ENCODE measurements at regions not wholly inside any gene's neighbourhood (a gene's known extent, or its start where the extent isn't known, plus 50 kb on each side); places are given as distances from the start of the nearest gene placed in this dataset.

DNA sequence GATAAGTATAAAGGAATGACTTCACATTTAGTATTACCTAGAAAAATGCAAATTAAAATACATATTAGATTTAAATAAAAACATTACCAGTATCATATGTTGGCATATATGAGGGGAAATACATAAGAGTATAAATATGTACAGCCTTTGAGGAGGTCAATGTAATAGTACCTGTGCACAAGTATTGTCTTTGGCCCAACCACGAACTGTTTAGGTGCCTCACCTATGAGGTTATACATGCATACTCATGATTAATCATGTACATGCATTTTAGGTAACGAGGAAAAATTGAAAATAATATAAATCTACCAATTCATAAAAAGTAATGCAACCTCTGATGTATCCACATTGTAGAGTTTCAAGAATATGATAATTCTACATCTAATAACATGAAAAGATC, 909.8 kb downstream of the METTL15 start:
- no peaks in the 10 kb centered on the region for H3K9me3 Mint-ChIP-seq (ENCODE audit: low read depth, unreplicated experiment)
- intact Hi-C loops (cut with micrococcal nuclease; ENCODE audit: unreplicated experiment), result loop anchor here (2.0 to 5.0 kb wide), 3 partner anchors 181 to 315 kb away; no protein-coding TSS in a partner anchor
- no peaks in the 10 kb centered on the region for H3K36me3 Mint-ChIP-seq (ENCODE audit: insufficient read depth, unreplicated experiment)
- no peak for DNase-seq
- peaks cover 37% of the 10 kb centered on the region for H3K4me1 Mint-ChIP-seq (ENCODE audit: low read depth, unreplicated experiment)
- no peaks in the 10 kb centered on the region for H3K27me3 Mint-ChIP-seq (ENCODE audit: unreplicated experiment)
- TF ChIP-seq CTCF (IDR thresholded peaks at IDR 0.05; ENCODE audit: unreplicated experiment), result no peak
- H3K27ac Mint-ChIP-seq (ENCODE audit: unreplicated experiment), result no peak overlapping the region
- CTCF ChIA-PET, result interaction anchor here (1.0 kb wide), 1 partner anchor 141 kb away, joined by 3 read pairs; no protein-coding TSS in a partner anchor
- H3K4me3 Mint-ChIP-seq (ENCODE audit: low read depth, unreplicated experiment), result no peak overlapping the region
- BruUV-seq (replicated peaks), result no TSS peak

GRCh38 chr11:29012507-29012906, 904.3 kb downstream of the METTL15 start:
- Mint-ChIP-seq H3K36me3 (ENCODE audit: insufficient read depth, unreplicated experiment) (no peaks in the 10 kb centered on the region), H3K9me3 (ENCODE audit: low read depth, unreplicated experiment) (no peaks in the 10 kb centered on the region), H3K27me3 (ENCODE audit: unreplicated experiment) (no peaks in the 10 kb centered on the region), H3K4me3 (ENCODE audit: low read depth, unreplicated experiment) (no peak overlapping the region), H3K4me1 (ENCODE audit: low read depth, unreplicated experiment) (no peaks in the 10 kb centered on the region), H3K27ac (ENCODE audit: unreplicated experiment) (no peak overlapping the region)
- BruUV-seq (replicated peaks), result no TSS peak
- no peak for TF ChIP-seq CTCF (IDR thresholded peaks at IDR 0.05; ENCODE audit: unreplicated experiment)
- no peak for DNase-seq
- CTCF ChIA-PET, result no interaction called here
- intact Hi-C loops (cut with micrococcal nuclease; ENCODE audit: unreplicated experiment), result no loop called here

DNA sequence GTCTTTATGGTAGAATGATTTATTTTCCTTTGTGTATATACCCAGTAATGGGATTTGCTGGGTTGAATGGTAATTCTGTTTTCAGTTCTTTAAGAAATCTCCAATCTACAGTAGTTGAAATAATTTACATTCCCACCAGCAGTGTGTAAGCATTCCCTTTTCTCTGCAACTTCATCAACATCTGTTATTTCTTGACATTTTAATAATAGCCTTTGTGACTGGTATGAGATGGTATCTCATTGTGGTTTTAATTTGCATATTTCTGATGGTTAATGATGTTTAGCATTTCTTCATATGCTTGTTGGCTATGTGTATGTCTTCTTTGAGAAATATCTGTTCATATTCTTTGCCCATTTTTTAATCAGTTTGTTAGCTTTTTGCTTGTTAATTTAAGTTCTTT, 901.2 kb downstream of the METTL15 start:
- intact Hi-C loops (cut with micrococcal nuclease; ENCODE audit: unreplicated experiment), result loop anchor here (10.0 kb wide), 1 partner anchor 885 kb away; no protein-coding TSS in a partner anchor
- BruUV-seq (replicated peaks), result no TSS peak
- H3K4me3 Mint-ChIP-seq (ENCODE audit: low read depth, unreplicated experiment), result no peak overlapping the region
- H3K9me3 Mint-ChIP-seq (ENCODE audit: low read depth, unreplicated experiment), result peaks cover 4% of the 10 kb centered on the region
- H3K27ac Mint-ChIP-seq (ENCODE audit: unreplicated experiment), result no peak overlapping the region
- no peaks in the 10 kb centered on the region for H3K36me3 Mint-ChIP-seq (ENCODE audit: insufficient read depth, unreplicated experiment)
- H3K4me1 Mint-ChIP-seq (ENCODE audit: low read depth, unreplicated experiment), result no peaks in the 10 kb centered on the region
- CTCF ChIA-PET, result no interaction called here
- no peaks in the 10 kb centered on the region for H3K27me3 Mint-ChIP-seq (ENCODE audit: unreplicated experiment)
- TF ChIP-seq CTCF (IDR thresholded peaks at IDR 0.05; ENCODE audit: unreplicated experiment), result no peak
- DNase-seq, result no peak

DNA sequence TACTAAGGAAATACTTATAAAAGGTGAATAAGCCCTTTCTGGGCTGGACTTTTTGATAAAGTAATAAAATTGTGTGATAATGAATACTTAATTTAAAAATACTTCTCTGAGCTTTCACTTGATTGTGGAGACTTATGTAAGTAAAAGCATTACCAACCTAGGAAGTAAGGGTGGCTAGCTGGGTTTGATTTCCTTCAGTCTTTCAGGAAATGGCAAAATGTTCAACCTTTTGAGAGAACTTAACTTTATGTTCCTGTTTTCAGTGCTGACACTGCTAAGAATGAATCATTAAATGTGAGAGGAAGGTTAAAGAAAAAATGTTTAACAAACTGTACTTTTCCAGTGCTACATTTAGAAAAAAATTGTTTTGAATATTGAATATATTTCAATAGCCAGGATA, 900.3 kb downstream of the METTL15 start:
- no peaks in the 10 kb centered on the region for H3K4me1 Mint-ChIP-seq (ENCODE audit: low read depth, unreplicated experiment)
- no peak overlapping the region for H3K4me3 Mint-ChIP-seq (ENCODE audit: low read depth, unreplicated experiment)
- DNase-seq, result no peak
- CTCF ChIA-PET, result no interaction called here
- TF ChIP-seq CTCF (IDR thresholded peaks at IDR 0.05; ENCODE audit: unreplicated experiment), result no peak
- H3K27me3 Mint-ChIP-seq (ENCODE audit: unreplicated experiment), result no peaks in the 10 kb centered on the region
- intact Hi-C loops (cut with micrococcal nuclease; ENCODE audit: unreplicated experiment), result loop anchor here (10.0 kb wide), 1 partner anchor 884 kb away; no protein-coding TSS in a partner anchor
- no TSS peak for BruUV-seq (replicated peaks)
- H3K9me3 Mint-ChIP-seq (ENCODE audit: low read depth, unreplicated experiment), result peaks cover 4% of the 10 kb centered on the region
- no peak overlapping the region for H3K27ac Mint-ChIP-seq (ENCODE audit: unreplicated experiment)
- H3K36me3 Mint-ChIP-seq (ENCODE audit: insufficient read depth, unreplicated experiment), result no peaks in the 10 kb centered on the region

All from Calu3 (cell line).